ENCODE measurements at regions not wholly inside any gene's neighbourhood (a gene's known extent, or its start where the extent isn't known, plus 50 kb on each side); places are given as distances from the start of the nearest gene placed in this dataset.

GRCh38 chr4:36508394-36508793 is 227.0 kb downstream of the DTHD1 start:
- TF ChIP-seq, protein P1, sequence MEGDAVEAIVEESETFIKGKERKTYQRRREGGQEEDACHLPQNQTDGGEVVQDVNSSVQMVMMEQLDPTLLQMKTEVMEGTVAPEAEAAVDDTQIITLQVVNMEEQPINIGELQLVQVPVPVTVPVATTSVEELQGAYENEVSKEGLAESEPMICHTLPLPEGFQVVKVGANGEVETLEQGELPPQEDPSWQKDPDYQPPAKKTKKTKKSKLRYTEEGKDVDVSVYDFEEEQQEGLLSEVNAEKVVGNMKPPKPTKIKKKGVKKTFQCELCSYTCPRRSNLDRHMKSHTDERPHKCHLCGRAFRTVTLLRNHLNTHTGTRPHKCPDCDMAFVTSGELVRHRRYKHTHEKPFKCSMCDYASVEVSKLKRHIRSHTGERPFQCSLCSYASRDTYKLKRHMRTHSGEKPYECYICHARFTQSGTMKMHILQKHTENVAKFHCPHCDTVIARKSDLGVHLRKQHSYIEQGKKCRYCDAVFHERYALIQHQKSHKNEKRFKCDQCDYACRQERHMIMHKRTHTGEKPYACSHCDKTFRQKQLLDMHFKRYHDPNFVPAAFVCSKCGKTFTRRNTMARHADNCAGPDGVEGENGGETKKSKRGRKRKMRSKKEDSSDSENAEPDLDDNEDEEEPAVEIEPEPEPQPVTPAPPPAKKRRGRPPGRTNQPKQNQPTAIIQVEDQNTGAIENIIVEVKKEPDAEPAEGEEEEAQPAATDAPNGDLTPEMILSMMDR (IDR thresholded peaks at IDR 0.05) = no peak
- no peak for TF ChIP-seq POLR2AphosphoS5 (IDR thresholded peaks at IDR 0.05)

All from sigmoid colon (tissue), 4 donors.